WI38 (cell line): ENCODE measurements at regions not wholly inside any gene's neighbourhood (a gene's known extent, or its start where the extent isn't known, plus 50 kb on each side); places are given as distances from the start of the nearest gene placed in this dataset.
"Not testable (repeated sequence)": the region's sequence is repeated elsewhere in the genome, so short reads cannot be mapped to it uniquely, and the experiment has no call there.

Experiments used
- H3K4me3 ChIP-seq: 2 replicates; pipeline ENCODE4 v1.5.1; 2011; ENCODE audit warnings: low read depth, mild to moderate bottlenecking, control low read depth, low read length

DNA sequence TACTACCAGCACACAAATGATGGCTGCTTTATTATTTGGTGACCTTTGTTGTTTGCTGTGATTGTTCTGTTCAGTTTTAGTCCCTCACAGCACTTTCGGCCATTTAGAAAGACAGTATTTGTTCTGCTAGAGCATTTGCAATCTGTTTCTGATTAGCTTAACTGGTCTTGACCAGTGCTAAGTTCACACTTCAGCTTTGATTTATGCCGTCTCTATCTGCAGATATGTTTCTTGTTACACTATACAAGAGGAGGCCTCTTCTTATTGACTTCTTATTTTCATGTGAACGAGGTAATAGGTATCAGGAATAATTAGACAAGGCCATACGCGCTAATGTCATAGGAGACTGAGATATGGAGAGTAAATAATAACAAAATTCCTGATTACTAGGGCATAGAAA is 253.0 kb upstream of the PLGLB2 start:
- not testable (repeated sequence) for H3K4me3 ChIP-seq

DNA sequence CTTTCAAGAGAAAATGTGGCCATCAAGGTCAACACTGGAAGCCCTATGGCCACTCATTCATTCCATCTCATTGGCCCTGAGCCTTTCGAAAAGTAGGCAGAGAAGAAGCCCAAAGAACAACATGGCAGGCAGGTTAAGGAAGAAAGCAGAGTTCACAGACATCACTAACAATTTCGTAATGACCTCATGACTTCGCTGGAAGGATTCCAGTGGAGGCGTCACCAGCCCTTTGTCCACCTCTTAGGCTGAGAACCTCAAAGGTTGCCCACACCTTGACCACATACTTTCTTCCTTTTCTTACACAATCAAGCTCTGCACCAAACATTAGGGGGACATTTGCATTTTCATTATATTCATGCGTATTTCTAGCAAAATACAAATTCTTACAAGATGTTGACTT is 252.4 kb upstream of the PLGLB2 start:
- H3K4me3 ChIP-seq, result not testable (repeated sequence)

DNA sequence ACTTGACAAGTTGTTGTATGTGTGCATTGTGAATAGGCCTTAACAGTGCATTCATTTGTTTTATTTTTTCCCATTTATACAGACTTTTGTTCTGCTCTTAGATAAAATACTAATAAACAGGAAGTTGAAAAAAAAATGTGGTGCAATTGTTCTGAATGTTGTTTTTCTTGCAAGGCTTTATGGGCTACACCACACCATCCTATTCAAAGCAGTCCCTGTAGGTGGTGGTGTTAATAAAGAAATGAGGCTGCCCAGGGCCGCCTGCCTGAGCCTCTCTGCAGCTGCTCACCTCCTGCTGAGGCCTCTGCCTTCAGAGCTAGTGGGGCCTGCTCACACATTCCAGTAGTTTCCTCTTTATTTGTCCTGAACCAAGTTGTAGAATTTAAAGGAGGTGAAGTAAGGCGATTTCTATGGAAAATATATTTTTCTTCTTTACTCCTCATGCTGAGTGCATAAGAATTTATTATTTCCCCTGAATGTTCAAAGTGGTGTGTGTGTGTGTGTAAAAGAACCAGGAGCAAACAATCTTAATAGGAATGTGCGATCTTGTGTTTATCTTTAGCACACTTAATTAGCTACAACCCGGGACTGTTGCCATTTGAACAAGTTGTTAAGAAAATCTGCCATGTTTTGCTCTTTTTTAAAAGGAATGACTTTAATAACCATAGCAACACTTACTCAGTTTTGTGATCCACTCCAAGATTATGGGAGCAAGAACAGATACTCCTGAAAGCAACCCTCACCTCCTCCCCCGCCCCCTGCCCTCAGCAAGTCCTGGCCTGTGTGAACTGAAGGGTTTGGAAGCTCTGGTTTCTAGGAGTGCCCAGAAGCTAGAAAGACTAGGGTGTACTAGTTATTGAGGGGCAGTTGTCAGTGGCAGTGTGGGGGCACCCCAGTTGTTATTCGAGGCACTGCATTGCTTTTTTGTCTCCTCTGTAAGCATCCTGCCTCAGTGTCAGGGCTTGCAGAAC is 251.6 kb upstream of the PLGLB2 start:
- not testable (repeated sequence) for H3K4me3 ChIP-seq

DNA sequence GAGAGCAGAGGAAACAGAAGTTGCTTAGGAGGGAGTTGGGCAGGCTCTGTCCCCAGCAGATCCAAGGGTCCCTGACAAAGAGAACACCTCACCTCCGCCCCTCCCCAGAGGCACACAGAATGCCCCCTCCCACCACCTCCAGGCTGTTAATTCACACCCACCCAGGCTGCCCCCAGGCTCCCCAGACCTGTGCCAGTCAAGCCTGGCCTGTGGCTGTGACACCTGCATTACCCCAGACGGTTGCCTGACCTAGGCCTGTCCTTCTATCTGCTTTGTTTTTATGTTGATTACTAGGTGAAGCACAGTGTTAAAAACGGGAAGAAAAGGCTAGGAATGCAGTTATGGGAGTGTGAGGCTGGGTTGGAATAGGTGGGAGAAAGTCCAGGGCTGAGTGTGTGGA is 250.8 kb upstream of the PLGLB2 start:
- H3K4me3 ChIP-seq, result not testable (repeated sequence)

DNA sequence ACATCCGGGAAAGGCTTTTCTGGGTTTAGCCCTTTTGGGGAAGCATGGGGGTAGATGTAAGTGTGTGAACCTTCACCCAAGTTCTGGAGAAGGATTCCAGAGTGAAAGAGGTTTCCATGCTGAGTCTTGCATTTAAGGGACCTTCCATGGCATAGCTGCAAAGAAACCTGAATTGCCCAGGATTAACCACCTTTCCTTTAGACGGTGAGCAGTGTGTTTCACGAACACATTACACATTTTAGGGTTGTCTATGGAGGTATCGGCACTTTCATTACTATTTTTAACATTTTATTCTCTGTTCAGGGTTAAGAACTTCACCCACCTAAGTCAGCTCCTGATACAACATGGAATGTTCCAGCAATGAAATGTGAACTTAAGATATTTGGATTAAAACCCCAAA is 250.2 kb upstream of the PLGLB2 start:
- not testable (repeated sequence) for H3K4me3 ChIP-seq

DNA sequence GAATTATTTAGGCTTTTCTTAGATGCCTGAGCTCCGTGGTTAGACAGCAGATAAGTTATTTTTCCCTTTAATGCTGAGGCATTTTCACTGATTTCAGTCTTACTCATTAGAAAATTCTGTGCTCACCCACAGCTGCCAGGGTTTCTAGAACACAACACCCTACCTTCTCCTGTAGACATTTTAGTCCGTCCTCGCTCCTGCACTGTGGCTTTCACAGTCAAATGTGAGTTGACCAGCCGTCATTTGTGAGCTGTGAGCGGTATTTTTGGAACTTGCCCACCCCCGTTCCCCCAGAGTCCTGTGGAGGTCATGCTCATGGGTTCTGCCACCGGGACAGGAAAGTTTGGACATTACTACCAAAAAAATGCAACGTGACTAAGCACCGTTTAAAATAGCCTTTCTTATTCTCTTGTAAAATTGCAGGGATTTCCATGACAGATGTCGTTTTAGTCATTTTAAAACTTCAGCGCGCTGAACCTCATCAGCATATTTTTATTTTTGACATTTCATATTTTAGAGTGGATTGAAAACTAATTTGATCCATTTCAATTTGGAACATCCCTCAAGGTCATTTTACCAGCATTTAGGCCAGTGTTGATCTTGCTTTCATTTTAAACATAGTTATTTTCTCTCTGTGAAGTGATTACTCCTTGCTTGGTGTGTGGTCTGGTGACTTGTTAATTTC is 249.6 kb upstream of the PLGLB2 start:
- H3K4me3 ChIP-seq, result not testable (repeated sequence)

DNA sequence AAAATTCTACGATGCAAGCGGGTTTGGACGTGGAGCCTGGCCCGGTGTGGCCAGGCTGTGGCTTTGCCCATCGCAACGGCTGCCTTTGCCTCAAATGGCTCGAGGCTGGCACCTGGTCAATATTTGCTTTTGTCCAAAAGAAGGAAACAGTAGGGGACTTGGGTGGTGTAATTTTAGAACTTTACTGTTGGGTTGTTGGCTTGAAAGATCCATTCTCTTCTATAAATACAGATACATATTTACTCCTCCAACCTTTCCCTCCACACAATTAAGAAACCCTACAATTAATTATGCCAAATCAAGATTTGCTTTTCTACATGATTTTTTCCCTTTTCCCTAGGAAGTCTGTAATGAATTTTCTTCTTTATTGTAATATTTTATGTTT is 249.0 kb upstream of the PLGLB2 start:
- not testable (repeated sequence) for H3K4me3 ChIP-seq

DNA sequence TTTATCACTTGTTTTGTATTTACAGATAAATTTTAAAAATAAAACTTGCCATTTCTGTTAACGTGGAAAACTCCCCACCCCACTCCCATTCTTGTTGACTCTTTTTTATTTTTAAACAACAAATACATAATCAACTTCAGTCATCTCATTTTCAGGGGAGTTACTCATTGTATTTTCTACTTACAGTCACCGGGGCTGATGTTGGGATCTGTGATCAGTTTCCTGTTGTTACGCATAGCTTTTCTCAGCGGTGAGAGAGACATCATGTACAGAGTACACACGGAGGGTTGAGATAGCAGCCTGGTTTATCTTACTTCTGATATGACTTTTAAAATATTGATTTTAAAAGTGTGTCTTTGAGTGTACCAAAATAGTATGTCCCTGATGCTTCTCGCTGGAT is 248.0 kb upstream of the PLGLB2 start:
- not testable (repeated sequence) for H3K4me3 ChIP-seq

DNA sequence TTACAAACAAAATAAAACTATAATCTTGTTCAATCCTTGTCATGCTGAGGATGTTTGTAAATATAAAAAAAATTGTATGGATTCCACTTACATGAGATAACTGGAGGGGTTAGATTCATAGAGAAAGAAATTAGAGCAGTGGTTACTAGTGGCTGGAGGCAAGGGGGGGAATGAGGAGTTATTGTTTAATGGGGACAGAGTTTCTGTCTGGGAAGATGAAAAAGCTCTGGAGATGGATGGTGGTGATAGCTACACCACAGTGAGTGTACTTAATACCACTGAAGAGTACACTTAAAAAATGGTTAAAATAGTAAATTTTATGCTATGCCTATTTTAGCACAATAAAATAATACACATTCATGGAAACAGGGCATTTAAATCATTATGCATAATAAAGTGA is 247.5 kb upstream of the PLGLB2 start:
- H3K4me3 ChIP-seq, result not testable (repeated sequence)

DNA sequence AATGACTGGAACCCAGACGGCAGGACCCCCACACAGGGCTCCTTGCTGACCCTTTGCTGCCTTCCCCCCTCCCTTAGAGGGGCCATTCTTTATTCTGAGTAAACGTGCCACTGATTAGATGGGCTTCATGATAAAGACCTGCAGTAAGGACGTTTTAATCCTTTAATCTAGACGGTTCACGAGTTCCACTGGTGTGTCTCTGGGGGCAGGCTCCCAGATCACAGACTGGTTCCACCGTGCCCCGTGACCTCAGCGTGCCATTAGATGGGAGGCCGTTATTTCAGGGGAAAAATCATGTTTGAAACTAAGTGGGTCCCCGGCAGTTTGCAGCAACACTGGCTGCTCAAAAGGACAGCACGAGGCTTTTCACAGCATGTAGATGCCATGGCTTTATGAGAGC is 246.9 kb upstream of the PLGLB2 start:
- not testable (repeated sequence) for H3K4me3 ChIP-seq

DNA sequence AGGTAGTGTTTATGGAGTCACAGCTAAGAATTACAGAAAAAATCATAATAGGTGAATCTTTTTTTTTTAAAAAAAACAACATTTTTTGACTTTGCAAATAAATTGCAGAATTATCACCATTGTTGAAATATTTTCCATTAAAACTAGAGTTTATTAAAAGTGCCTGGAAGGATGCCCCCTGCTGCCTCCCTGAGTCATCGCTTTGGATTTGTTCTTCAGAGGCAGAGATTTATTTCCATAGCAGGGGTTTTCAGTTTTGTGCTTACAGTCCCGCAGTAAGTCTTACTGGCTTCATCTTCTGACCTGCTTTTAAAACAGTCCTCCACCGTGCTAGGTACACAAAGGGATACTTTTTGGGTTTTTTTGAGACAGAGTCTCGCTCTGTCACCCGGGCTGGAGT is 244.9 kb upstream of the PLGLB2 start:
- H3K4me3 ChIP-seq, result not testable (repeated sequence)

DNA sequence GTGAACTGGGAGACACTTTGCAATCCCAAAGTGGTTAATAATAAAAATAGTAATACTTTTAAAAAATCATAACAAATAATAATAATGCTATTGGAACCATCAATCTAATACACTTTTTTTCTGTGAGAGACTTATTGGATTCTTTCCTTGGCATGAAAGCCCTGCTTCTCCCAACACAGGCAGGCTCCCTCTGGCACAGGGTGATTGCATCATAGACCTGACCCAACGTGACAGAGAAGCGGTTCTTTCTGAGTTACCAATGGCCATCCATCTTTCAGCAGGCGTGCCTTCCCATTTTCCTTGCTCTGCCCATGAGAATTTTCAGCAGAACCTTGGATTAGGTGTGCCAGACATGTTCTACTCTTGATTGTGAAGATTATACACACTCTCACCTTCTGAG is 242.6 kb upstream of the PLGLB2 start:
- H3K4me3 ChIP-seq, result not testable (repeated sequence)

DNA sequence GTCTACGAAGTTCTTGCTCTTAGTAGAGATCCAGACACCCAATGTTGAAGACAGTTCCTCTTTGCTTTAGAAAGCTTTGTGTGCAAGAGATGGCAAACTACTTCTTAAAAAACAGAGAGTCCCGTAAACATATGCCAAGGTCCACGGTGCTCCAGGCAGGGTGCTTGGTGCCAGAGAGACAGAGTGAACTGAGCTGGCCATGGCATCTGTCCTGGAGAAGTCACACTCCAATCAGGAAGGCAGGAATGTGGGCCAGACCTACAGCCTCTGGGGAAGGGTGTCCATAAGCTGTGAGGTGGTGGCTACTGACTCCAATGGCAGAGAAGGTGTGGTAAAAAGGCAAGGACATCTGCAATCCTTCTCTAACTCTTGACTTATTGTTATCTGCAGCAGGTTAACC is 242.0 kb upstream of the PLGLB2 start:
- H3K4me3 ChIP-seq, result not testable (repeated sequence)

DNA sequence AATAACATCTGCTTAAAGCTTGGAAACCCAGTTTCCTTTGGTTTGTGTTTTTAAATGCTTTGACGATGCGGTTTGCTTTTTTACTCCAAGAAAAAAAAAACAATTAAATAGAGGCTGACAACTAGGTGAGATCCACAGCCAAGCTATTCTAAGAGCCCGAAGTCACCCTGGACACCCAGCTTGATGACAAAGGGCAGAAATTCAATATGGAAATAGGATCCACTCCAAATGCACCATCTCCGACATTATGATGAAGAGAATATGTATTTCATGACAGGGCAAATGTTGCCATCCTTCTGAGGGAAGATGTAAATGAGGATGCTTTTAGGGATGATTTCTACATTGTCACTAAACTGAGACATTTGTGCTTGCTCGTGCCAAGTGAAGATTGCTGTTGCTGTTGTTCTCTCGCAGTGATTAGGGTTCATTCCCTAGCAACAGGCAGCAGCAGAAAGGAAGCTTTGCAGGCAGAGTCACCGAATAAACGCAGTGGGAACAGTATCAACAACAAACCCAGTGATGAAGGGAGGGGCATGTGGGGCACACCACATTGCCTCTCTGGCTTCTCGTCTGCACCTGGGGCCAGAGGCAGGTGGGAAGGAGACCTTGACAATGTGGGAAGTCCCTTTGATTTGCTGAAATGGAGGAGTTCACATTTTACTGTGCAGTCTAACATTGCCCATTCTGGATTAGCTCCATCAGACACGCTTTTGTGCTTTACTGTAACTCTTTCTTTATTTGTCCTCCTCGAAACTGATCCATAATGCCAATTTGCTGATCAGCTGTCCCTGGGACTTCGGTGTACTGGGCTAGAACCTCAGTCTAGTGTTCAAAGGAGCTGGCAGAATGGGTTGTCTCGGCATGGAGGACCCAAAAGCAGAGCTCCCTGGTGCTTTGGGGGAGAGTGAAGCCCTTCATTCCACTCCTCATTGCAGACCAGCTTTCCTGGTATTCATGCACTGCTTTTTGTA is 240.2 kb upstream of the PLGLB2 start:
- not testable (repeated sequence) for H3K4me3 ChIP-seq

DNA sequence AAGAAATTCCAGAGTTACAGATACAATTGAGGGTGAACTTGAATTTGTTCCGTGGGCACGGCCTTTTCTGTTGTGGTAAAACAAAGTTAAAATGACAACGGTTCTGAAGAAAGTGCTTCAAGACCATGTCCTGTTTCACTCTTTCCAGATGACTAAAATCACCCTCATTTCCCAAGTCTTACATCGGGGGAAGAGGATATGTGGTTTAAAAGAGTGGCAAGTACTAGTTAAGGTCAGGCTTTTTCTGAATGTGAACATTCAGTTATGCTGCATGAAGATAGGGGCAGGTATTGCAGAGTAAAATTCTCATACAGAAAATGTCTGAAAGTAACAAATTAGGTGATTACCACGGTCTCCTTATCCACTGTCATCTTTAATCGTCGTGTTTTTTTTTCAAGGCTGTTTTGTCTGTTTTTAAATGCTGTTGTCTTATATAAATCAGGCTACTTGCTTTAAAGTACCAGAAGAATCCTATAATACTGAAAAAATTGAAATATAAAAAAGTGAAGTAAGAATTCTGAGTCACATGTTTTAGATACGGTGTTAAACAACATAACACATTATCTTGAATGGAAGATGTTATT is 236.6 kb upstream of the PLGLB2 start:
- H3K4me3 ChIP-seq, result not testable (repeated sequence)

DNA sequence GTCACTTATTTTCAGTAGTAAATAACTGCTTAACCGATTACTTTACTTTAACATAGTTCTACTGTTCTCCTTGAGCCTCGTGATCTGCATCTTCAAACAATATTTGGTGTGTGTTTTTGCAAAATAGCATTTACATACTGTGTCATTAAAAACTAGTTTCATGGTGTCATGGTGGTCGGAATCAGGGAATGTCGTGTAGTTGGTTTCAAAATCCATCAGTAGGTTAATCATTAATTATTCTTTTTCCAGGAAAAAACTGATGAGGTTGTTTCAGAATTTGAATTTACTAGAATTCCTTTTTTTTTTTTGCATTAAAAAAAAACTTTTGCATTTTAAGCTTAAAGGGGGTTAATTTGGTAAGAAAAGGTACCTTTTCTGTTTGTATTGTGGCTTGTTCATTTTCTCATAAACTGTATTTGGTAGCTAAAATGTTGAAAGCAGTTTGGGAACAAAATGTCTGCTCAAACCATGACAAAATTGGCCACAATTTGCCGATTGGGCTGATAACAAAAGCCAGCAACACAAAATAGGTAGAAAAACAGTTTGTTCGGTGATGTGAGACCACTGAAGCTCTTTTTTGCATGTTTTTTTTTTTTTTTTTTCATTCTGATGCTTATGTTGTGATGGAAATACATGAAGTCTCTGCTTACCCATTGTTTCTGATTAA is 234.9 kb upstream of the PLGLB2 start:
- not testable (repeated sequence) for H3K4me3 ChIP-seq

DNA sequence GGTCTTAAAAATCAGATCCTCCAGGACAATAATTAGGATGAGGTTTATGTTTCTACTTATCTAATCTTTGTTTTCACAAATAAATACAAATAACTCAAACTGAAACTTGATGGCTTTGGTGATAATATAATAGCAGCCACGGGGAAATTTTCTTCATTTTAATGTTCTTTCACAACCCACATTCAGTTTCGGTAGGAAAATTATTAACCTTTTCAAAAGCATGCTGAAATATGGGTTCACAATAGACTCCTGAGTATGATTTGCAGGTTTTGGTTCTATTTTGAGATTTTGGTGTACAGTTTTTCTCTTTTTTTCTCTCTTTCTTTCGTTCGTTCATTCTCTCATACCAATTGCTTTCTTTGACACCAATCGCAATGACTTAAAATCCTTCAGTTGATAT is 233.9 kb upstream of the PLGLB2 start:
- not testable (repeated sequence) for H3K4me3 ChIP-seq

DNA sequence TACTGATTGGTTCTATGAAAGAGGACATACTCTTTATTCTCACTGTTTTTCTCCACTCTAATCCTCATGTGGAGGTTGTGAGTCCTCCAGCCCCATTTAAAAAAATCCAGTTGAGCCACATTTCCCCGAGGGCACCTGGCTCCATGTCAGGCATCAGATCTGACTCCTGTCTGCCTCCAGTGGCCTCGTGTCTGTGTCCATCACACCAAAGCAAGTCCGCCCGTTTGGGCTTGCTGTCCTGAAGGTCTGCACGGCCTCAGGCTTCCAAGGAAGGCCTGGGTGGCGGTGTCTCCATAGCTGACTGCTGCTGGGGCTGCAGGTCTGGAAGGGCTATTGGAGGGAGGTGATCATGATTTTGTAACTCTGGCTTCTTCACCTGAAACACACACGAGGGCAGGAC is 233.4 kb upstream of the PLGLB2 start:
- not testable (repeated sequence) for H3K4me3 ChIP-seq

DNA sequence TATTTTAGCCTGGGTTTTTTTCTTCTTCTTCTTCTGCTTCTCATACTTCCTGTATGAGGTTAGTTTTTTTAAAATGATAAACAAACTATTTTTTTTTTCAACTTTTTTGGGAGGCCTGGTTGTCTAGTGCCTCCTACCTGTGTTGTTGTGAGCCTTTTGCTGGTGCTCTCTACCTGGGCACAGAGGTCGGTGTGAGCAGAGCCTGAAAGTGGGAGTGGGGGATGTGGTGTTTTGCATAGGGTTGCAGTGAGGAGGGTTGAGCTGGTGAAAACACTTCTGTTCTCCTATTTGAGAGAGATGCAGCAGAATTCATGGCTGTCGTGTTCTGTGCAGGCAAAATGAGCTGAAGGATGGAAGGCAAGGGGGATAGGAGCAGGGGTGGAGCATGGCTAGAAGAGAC is 232.7 kb upstream of the PLGLB2 start:
- not testable (repeated sequence) for H3K4me3 ChIP-seq

DNA sequence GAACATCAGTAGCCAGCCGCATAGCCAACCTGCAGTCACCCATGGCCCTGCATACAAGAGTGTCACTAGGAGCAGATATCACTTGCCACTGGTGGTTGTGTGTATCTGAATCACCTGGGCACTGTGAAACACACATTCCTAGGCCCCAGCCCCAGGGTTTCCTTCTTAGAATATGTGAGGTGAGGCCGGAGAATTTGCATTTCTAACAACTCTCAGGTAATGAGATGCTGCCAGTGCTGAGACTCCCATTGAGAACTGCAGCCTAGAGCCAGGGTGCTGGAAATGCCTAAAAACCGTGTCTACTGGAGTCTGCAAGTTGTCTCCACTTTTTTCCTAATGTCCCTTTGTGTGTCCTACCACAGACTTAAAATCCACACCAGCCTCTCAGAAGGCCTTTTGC is 232.0 kb upstream of the PLGLB2 start:
- not testable (repeated sequence) for H3K4me3 ChIP-seq
